CD4-positive, alpha-beta T cell treated with Interleukin-17A for 4 hours (primary cell): ENCODE measurements at regions not wholly inside any gene's neighbourhood (a gene's known extent, or its start where the extent isn't known, plus 50 kb on each side); places are given as distances from the start of the nearest gene placed in this dataset.

Experiments
- DNase-seq: peaks from one replicate; pipeline ENCODE4 v3.0.0-alpha.2; 2020; ENCODE audit warnings: mixed read lengths

DNA sequence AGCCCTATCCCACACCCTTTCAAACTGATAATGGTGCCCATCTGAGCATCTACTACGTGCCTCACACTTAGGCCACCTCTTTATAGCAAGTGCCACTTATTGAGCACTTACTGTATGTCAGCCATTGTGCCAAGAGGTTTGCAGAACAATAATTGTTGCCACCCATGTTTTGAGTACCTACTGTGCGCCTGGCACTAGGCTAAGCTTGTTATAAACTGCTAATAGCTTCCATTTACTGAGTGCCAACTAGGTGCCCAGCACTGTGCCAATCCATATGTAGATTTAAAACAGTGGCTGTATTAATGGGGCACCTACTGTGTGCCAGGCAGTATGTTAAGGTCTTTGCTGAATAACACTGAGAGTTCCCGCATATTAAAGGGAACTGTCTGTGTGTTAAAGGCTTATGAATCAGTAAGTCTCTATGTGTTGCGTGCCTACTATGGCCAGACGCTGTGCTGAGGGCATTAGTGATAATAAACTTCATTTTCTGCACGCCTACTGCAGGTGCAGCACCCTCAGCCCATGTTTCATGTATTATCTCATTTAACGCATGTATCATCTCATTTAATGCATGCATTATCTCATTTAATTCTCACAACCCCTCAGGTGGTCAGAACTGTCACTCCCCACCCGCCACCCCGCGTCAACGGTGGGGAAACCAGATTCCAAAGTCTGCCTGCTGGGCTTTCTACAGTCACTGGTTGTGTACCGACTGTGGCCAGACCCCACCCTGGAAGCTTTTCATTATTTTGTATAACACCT is 105.0 kb downstream of the PTPRS start:
- no peak for DNase-seq

DNA sequence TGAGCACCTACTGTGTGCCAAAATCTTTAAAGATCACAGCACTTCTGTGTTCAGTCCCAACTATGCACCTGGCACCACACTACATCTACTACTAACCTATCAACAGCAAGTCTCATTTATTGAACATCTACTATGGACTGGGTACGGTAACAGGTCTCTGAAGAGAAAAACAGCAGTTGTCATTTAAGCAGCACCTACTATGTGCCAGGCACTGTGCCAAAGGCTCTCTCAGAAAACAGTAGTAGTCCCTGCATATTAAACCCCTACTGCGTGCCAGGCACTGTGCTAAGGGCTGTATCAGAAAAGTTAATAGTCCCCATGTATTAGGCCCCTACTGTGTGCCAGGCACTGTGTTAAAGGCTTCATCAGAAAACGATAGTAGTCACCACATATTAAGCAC is 106.2 kb downstream of the PTPRS start:
- DNase-seq: no peak

DNA sequence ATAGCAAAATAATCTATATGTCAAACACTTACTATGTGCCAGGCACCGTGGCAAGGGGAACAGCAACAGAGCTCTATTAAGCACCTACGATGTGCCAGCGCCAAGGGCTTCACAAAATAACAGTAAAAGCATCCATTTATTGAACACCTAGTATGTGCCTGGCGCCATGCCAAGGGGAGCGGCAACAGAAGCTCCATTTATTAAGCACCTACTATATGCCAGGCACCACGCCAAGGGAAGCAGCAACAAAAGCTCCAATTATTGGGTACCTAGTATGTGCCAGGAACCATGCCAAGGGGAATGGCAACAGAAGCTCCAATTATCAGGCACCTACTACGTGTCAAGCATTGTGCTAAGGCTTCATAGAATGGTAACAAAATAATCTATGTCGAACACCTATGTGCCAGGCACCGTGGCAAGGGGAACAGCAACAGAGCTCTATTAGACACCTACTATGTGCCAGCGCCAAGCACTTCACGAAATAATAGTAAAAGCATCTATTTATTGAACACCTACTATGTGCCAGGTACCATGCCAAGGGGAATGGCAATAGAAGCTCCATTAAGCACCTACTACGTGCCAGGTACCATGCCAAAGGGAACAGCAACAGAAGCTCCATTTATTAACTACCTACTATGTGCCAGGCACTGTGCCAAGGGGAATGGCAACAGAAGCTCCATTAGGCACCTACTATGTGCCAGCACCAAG is 107.7 kb downstream of the PTPRS start:
- no peak for DNase-seq

DNA sequence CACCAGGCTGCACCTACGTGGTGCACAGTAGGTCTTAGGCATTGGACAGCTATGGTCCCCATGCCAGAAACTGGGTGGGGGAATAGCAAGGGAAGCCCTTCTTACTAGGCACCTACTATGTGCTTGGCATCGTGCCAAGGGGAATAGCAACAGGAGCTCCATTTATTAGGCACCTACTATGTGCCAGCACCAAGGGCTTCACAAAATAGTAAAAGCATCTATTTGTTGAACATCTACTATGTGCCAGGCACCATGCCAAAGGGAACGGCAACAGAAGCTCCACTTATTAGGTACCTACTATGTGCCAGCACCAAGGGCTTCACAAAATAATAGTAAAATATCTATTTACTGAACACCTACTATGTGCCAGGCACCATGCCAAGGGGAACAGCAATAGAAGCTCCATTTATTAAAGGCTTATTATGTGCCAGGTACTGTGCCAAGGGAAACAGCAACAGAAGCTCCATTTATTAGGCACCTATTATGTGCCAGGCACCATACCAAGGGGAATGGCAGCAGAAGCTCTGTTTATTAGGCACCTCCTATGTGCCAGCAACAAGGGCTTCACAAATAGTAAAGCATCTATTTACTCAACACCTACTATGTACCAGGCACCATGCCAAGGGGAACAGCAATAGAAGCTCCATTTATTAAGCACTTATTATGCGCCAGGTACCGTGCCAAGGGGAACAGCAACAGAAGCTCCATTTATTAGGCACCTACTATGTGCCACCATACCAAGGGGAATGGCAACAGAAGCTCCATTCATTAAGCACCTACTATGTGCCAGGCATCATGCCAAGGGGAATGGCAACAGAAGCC is 108.5 kb downstream of the PTPRS start:
- no peak for DNase-seq

DNA sequence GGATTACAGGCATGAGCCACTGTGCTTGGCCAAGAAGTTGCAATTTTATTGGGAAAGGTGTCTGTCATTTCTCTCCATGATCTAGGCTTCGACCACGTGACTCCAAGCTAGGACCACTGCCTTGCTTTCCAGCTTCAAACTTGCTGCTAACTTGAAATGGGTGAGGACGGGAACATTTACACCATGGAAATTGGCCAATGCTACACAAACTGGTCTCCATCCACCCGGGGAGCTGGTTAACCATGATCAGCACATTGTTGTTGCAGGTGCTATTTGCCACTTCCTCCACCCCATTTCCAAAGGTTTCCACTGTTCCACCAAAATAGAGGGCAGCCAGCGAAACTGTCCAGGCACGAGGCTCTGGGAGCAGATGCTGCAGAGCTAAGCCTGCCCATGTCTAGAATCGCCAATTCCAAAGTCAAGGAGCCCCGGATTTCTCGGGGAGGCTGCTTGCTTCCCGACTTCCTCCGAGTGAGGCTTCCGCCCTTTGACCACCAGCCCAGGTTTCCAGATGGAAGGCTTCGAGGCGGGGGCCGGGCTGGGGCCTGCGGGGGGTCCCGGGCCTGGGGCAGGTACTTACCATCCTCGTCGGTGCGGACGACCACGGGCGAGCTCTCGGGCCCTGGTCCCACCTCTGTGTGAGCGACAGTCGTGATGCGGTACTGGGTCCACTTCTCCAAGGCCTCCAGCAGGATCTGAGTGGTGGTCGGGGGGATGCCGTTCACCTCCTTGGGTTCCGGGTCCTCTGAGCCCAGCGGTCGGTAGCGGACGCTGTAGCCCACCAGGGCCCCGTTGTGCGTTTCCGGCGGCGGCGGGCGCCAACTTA is 109.7 kb downstream of the PTPRS start:
- no peak for DNase-seq

DNA sequence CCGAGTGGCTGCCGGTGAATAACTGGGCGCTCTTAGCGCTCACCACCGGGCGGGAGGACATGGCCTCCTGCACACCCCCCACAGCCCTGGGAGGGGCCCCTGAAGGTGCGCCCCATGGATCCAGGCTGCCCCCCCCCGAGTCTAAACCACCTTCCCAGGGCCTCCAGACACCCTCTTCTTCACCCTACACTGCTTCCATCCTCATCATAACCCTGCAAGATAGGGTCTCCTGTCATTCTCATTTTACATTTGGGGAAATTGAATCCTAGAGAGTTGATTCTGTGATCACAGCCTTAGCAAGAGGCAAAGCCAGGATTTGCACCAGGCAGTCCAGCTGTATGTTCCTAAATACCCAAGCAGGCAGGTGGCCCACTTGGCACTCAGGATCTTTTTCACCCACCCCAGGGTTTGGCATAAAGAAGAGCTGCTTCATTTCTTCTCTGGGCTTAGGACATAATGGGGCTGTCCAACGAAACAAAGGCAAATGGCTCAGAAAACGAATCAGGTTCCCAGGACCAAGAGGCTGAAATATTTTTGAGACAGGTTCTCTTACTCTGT is 110.8 kb downstream of the PTPRS start:
- no peak for DNase-seq

DNA sequence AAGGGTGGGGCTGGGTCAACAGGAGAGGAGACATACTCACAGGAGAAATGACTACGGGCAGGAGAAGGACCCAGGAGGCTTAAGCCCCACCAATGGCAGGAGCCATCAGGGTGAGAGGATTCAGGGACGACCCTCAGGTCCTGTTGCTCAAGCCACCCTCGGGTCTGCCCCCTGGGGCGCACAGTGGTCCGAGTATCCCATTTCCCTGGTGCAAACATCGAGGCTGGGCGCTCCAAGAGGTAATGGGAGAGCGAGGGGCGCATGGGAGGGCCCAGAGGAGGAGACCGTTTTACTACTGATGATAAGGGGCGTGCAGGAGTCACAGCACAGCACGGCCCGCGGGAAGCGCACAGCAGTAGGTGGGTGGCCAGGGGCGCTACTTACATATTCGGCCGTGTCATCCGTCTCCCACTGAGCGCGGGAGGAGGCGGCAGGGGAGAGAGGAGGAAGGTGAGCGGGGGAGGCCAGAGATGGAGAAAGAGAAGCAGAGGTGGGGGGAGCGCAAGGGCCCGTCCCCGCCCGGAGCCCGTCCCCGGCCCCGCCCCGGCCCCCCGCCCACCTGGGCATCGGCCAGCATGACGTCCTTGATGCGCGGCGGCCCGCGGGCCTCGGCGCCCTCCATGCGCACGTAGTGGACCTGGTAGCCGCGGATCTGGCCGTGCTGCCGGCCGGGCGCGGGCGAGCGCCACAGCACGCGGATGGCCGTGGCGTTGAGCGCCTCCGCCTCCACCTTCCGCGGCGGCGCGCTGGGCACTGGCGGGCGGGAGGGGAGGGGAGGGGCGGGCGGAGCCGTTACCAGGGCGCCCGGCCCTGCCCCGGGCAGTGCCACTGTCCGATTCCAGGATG is 111.5 kb downstream of the PTPRS start:
- no peak for DNase-seq

DNA sequence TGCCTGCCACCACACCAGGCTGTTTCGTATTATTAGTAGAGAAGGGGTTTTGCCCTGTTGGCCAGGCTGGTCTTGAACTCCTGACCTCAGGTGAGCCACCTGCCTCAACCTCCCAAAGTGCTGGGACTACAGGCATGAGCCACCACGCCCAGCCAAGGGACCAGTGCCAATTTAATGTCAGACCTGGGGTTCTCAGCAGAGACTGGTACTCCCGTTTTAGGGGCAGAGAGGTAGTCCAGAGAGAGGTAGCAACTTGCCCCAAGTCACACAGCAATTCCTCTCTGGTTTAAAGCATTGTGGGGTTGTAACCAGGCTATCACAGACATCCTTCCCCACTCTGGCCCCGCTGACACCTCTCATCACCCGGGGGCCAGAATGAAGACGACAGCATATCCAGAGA is 112.1 kb downstream of the PTPRS start:
- DNase-seq: no peak

DNA sequence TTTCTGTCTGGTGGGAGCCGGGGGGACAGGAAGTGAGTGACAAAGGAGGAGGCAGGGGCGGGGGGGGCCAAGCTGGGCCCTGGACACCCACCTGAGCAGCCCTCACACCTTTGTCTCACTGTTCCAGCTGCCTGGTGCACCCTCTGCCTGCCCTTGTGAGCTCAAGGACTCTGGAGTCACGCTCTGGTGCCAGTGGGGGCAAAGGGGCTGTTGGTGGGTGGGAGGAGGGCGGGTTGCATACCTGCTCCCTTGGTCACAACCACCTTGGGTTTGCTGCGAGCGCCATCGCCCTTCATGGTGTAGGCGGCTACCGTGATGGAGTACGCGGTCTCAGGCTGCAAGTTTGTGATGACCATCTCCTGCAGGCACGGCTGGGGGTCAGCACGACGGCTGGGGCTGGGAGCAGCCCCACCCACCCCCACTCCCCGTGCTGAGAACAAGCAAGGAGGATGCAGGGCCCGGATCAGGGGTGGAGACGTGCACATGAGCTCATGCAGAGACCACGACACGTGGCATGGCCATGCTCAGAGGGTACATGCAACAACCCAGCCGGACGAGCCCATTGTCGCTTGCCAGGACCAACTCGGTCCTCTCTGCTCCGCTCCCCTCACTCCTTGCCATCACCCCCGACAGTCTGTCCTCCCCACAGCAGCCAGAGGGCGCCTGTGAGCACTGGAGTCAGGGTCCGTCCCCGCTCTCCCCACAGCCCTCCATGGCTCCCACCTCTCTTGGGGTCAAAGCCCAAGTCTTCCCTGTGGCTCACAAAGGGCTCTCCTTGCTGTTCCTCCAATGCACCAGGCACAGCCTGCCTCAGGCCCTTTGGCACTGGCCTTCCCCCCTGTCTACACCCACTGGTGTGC is 114.9 kb downstream of the PTPRS start:
- DNase-seq: peak; percentile 13

DNA sequence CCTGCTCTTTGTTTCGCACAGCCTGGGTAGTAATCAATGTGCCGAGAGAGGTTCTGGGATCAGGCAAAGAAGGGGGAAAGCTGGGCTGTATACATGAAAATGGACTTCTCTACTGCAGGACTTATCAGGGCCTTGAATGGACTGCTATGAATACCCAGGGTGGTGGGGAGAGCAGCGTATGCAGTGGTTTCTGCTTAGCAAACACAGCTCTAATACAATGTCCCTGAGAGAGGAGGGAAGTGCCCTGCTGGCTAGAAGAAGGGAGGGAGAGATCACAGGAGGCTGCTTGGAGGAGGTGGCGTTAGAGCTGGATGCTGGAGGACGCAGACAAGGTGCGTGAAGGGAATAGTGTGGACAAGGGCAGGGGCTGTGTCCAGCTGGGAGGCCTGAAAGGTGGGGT is 116.1 kb downstream of the PTPRS start:
- DNase-seq: no peak

DNA sequence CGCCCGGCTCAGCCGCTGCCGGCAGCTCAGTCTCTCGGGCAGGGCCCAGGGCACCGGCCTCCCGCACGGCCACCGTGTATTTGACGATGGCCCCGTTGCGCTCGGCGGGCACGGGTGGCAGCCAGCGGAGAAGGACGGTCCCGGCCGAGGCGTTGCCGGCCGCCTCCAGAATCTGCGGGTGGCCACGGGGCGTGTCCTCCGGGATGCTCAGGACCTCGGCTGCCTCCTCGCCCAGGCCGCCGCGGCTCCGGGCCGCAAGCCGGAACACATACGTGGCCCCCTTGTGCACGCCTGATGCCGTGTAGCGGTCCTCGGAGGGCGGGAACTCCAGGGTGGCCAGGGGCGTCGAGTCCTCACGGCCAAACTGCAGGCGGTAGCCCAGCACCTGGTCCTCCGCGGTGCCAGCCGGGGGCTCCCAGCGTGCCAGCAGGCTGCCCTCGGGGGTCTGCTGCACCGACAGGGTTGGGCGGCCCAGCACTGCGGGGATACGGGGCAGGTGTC is 117.7 kb downstream of the PTPRS start:
- DNase-seq: no peak

DNA sequence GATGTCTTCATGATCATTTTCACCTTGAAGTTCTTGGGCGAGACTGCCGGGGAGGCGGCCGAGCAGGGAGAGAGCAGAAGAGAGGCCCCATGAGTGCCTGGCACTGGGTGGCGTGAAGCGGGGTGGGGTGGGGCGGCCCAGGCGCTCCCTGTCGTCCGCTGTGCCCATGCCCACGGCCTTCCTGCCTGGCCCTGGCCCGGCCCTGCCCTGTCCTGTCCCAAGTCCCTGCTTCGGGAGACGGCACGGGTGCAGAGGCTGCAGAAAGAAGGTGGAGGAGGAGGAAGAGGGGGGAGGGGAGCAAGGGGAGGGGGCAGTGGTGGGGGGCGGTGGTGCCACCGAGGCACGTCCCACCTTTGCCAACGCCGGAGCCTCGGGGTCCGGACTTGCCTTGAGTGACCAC is 118.4 kb downstream of the PTPRS start:
- DNase-seq: no peak

DNA sequence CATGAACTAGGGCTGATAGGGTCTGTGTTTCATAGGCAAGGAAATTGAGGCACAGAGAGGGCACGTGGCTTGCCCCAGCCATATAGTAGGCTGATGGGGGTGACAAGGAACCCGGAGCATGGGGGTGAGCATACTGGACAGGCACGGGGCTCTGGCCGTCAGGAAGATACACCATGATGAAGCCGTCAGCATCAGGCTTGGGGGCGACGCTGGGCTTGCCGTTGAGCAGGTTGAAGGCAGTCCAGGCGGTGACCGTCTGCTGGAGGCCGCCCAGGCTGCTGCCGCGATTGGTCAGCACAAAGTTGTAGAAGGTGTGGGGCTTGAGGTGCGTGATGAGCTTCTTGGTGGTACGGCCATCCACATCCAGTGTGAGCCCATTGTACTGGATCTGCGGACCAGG is 119.7 kb downstream of the PTPRS start:
- DNase-seq: no peak

DNA sequence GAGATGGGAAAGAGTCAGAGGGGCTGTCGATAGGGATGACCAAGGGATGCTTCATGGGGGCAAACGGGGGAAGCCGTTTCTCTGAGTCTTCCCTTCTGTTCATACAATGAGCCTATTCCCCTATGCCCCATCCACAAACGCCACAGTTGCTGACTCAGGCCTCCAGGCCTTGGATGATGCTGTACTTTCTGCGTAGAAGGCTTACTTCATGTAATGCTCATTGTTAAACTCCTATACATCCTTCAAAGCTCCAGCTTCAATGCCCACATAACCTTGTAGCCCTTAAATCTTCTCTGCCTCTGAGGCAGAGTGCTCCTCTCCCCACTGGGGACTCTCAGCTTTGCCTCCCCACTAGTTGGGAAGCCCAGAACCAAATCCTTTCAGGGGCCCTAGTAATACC is 120.3 kb downstream of the PTPRS start:
- no peak for DNase-seq

DNA sequence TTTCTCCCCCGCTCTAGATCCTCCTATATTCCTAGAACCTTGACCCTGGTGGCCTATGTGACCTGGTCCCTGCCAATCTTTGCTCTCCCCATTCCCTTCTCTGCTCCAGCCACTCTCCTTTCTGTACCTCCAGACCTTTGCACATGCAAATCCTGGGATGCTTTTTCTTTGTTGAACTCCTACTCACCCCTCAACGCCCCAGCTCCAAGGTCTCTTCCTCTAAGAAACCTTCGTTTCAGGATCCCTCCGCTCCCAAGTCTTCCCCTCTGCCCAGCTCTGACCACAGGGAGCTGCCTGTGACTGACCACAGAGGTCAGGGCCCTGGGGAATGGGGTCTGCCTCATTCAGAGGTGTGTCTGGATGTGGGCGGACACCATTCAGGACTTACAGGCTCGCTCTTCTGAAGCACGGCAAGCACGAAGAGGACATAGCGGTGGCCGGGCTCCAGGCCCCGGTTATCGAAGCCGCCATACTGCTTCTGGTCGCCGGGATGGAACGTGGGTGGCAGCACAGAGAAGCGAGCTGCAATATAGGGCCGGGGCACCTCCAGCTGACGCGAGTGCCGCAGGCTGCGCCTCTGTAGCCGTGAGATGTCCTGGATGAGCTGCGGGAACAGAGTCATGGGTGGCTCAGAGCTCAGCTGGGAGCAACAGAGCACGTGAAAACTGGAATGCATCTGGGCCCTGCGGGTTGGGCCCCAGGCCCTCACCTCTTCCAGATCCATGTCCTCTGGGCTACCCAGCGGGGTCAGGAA is 120.9 kb downstream of the PTPRS start:
- no peak for DNase-seq

DNA sequence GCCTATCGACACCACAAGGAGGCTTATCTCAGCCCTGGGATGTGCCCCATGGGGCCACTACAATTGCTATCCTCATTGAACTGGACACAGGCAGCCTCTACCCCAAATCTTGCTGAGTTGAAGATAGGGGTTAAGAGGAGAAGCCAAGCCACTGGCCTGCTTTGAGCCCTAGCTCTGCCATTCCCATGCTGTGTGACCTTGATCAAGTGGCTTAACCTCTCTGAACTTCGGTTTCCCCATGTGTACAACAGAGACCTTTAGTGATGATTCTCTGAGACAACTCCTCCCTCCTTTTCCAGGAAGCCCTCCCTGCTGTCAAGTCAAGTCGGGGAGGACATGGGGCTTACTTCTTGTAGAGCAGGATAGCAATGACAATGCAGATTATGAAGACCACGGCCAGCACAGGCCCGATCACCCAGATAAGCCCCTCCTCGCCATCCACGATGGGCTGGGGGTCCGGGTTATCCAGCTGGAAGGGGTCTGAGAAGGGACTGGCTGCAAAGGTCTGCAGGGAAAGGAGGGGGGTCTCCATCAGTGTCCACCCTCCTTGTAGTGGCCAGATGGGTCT is 121.6 kb downstream of the PTPRS start:
- no peak for DNase-seq

DNA sequence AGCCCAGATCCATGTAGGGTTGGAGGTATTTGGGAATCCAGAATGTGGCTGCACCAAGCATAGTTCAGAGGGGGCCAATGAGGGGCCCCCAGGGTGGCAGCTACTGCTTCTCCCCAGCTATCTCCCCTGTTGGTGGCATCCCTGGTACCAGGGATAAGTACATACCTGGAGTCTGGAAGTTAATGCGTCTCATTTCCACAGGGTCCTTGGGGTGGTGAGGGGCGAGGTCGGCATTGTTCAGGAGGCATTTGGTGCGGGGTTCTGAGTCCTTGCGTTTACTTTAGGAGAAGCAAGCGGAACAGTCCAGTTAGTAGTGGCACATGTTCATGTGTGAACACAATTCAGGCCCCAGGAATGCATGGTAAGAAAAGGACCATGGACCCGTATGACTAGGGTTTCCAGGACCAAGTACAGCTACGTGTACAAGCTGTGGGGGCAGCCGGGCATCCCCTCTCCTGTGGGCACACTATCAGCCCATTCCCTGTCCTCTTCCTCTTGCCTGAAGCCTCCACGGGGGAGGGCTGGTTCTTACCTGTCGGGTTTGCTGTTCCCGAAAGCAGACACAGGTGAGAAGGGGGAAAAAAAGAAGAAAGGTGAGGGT is 122.3 kb downstream of the PTPRS start:
- DNase-seq: no peak

DNA sequence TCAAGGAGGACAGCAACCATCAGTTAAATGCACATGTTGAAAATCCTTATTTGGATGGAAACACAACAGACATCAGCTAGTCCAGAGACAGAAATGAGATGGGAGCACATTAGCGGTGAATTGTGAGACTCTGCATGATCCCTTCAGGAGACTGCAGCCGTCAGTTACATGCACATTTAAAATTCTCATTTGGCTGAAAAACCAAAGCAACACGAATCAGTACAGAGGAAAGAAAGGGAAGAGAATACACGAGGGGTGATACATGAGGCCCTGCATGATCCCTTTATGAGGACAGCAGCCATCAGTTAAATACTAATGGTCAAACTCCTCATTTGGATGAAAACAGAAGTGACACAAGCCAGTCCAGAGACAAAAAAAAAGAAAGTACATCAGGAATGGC is 123.4 kb downstream of the PTPRS start:
- no peak for DNase-seq
